ENCODE measurements at regions not wholly inside any gene's neighbourhood (a gene's known extent, or its start where the extent isn't known, plus 50 kb on each side); places are given as distances from the start of the nearest gene placed in this dataset.

DNA sequence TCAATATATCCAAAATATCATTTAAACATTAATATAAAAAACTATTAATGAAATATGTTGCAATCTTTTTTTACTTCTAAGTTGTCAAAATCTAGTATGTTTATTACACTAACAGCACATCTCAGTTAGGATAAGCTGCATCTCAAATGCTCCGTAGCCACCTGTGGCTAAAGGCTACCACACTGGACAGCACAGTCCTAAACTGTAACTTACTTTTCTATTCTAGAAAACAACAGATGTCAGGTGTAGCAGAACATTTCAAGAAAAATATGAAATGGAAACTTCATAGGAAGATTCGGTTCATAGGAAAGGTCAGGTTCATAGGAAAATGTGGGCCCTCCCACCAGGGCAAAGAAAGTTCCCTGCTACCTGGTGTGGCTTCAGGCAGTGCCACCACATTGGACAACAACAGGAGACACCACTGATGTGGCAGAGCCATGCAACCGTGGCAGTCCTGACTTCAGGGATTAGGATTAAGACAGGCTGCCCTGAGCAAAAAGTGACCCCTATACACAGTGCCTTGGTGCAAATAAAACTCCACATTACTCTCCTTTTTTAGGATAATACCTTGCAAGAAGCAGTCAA is 197.8 kb upstream of the NR4A3 start:
- H3K4me3 ChIP-seq = no peak overlapping the region
- DNase-seq = no peak
- 83 to 89% (median 88%) methylated on average over 3 of the region's 3 CpGs for WGBS, 5 donors
- H3K27ac ChIP-seq = no peak overlapping the region
- no peaks in the 10 kb centered on the region for H3K4me1 ChIP-seq
- TF ChIP-seq, protein P1, sequence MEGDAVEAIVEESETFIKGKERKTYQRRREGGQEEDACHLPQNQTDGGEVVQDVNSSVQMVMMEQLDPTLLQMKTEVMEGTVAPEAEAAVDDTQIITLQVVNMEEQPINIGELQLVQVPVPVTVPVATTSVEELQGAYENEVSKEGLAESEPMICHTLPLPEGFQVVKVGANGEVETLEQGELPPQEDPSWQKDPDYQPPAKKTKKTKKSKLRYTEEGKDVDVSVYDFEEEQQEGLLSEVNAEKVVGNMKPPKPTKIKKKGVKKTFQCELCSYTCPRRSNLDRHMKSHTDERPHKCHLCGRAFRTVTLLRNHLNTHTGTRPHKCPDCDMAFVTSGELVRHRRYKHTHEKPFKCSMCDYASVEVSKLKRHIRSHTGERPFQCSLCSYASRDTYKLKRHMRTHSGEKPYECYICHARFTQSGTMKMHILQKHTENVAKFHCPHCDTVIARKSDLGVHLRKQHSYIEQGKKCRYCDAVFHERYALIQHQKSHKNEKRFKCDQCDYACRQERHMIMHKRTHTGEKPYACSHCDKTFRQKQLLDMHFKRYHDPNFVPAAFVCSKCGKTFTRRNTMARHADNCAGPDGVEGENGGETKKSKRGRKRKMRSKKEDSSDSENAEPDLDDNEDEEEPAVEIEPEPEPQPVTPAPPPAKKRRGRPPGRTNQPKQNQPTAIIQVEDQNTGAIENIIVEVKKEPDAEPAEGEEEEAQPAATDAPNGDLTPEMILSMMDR (IDR thresholded peaks at IDR 0.05) = no peak
- no peak for TF ChIP-seq POLR2A (IDR thresholded peaks at IDR 0.05)
- H3K36me3 ChIP-seq = no peaks in the 10 kb centered on the region
- no peaks in the 10 kb centered on the region for H3K9me3 ChIP-seq
- no peaks in the 10 kb centered on the region for H3K27me3 ChIP-seq
- intact Hi-C loops (cut with DNase I; ENCODE audit: low total_unique reads) = no loop called here

DNA sequence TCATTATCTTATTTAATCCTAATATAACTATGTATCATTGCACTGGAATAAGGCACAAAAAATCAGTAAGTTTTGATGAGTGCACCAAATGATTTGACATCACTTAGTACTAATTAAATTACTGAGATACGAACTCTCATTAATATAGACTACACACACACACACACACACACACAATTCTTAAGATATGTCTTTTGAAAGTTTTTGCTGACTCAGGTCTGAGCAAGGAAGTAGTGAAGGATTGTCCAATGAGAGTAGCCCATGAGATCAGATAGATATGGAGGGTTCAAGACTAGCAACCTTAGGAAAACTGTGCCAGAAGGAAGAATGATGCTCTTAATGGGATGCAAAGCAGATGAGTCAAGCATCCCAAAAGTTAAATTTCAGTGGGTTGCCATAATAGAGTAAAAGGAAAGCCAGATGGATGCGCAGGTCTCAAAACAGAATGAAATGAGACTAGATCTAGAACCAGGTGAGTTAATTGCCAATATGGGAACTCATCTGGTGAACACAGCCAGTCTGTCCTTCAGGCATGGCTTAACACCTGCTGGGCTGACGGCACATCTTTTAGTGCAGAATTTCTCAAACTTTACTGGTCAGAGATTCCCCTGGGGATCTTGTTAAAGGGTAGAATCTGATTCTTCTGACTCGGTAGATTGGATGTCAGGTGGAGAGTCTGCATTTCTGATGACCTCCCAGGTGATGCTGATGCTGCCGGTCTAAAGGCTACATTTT is 197.0 kb upstream of the NR4A3 start:
- Histone ChIP-seq H3K27me3 (no peaks in the 10 kb centered on the region), H3K27ac (no peak overlapping the region), H3K9me3 (no peaks in the 10 kb centered on the region), H3K4me1 (no peaks in the 10 kb centered on the region), H3K4me3 (no peak overlapping the region), H3K36me3 (no peaks in the 10 kb centered on the region)
- TF ChIP-seq POLR2A (IDR thresholded peaks at IDR 0.05) (no peak), POLR2AphosphoS5 (IDR thresholded peaks at IDR 0.05) (no peak), EP300 (IDR thresholded peaks at IDR 0.05) (no peak)
- TF ChIP-seq, protein P1 (IDR thresholded peaks at IDR 0.05) = no peak
- WGBS, 5 donors = 90 to 97% (median 94%) methylated on average over 5 of the region's 5 CpGs
- intact Hi-C loops (cut with DNase I; ENCODE audit: low total_unique reads) = no loop called here
- no peak for DNase-seq

DNA sequence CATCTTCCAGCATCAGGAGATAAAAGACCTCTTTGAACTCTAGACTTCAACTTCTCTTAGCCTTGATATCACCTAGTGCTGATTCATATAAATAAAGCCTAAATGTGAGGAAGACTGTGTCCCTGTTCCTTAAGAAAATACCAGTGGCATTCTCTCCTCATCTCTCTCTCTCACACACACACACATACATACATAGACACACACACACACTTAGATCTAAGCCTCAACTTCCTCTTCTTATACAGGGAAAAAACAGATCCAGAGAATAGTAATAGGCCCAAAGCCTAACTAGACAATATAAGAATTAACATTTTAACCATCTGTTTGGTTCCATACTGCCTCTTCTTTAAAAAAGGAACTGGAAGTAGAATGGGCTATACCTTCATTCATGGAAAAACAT is 195.3 kb upstream of the NR4A3 start:
- TF ChIP-seq POLR2AphosphoS5 (IDR thresholded peaks at IDR 0.05) (no peak), POLR2A (IDR thresholded peaks at IDR 0.05) (no peak), EP300 (IDR thresholded peaks at IDR 0.05) (no peak)
- TF ChIP-seq, protein P1 (IDR thresholded peaks at IDR 0.05) = no peak
- no peak overlapping the region for H3K27ac ChIP-seq
- H3K27me3 ChIP-seq = no peaks in the 10 kb centered on the region
- H3K4me1 ChIP-seq = no peaks in the 10 kb centered on the region
- no peak overlapping the region for H3K4me3 ChIP-seq
- H3K36me3 ChIP-seq = no peaks in the 10 kb centered on the region
- intact Hi-C loops (cut with DNase I; ENCODE audit: low total_unique reads) = no loop called here
- no peak for DNase-seq
- H3K9me3 ChIP-seq = no peaks in the 10 kb centered on the region

DNA sequence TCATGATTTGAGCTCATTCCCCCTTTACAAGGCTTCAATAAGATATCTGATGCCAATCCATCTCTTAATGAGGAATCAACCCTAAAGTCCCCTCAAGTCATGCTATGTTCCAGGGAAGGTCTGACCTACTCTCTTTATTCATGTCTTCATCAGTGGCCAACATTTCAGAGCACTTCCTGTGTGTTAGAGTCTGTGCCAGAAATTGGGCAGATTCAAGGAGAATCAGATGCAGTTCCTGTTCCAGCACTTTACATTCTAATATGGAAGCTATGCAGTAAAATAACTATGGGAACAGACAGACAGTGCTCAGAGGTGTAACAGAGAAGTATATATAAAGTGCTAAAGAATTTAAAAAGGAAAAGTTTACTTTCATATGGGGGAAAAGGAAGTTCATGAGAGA is 193.4 kb upstream of the NR4A3 start:
- TF ChIP-seq, protein P1 (IDR thresholded peaks at IDR 0.05) = no peak
- TF ChIP-seq POLR2A (IDR thresholded peaks at IDR 0.05) (no peak), EP300 (IDR thresholded peaks at IDR 0.05) (no peak), POLR2AphosphoS5 (IDR thresholded peaks at IDR 0.05) (no peak)
- no peak overlapping the region for H3K4me3 ChIP-seq
- H3K27ac ChIP-seq = no peak overlapping the region
- no peaks in the 10 kb centered on the region for H3K4me1 ChIP-seq
- no peaks in the 10 kb centered on the region for H3K9me3 ChIP-seq
- H3K36me3 ChIP-seq = no peaks in the 10 kb centered on the region
- no peak for DNase-seq
- intact Hi-C loops (cut with DNase I; ENCODE audit: low total_unique reads) = no loop called here
- H3K27me3 ChIP-seq = no peaks in the 10 kb centered on the region
